Right kidney (tissue), 1 donor: ENCODE measurements at regions not wholly inside any gene's neighbourhood (a gene's known extent, or its start where the extent isn't known, plus 50 kb on each side); places are given as distances from the start of the nearest gene placed in this dataset.

Experiments
- DNase-seq: peaks from one replicate; pipeline ENCODE4 v3.0.0-alpha.2; 2016

GRCh38 chrX:4240541-4241194, 527.2 kb upstream of the PRKX start:
- no peak for DNase-seq

DNA sequence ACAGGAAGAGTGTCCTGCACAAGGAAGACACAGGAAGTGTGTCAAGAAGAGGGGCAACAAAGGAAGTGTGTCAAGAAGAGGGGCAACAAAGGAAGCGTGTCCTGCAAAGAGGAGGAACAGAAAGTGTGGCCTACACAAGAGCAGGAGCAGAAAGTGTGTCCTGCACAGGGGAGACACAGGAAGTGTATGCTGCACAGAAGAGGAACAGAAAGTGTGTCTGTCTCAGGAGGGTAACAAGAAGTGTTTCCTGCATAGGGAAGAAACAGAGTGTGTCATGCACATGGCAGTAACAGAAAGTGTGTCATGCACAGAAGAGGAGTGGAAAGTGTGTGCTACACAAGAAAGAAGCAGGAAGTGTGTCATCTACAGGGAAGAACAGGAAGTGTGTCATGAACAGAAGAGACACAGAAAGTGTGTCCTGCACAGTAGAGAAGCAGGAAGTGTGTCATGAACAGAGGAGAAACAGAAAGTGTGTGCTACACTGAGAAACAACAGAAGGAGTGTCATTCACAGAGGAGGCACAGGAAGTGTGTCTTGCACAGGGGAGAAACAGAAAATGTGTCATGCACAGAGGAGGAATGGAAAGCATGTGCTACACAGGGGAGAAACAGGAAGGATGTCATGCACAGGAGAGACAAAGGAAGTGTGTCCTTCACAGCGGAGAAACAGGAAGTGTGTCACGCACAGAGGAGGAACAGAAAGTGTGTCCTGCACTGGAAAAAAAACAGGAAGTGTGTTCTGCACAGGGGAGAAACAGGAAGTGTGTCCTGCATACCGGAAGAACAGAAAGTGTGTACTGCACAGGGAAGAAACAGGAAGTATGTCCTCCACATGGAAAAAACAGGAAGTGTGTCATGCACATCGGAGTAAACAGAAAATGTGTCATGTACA, 526.4 kb upstream of the PRKX start:
- no peak for DNase-seq

DNA sequence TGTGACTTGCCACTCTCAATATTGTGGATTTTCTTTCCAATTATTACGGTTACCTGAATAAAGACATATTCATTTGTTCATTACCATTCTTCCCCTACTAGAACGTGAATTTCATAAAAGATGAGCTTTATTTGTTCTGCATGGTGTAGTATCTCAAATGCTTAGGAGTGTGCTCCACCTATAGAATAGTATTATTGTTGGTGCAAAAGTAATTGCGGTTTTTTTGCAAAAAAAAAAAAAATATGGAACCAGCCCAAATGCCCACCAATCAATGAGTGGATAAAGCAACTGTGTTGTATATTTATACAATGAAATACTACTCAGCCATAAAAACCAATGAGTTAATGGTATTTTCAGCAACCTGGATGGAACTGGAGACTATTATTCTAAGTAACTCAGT, 525.5 kb upstream of the PRKX start:
- no peak for DNase-seq

- DNase-seq = no peak
Observed at GRCh38 chrX:4225086-4225485, 511.6 kb upstream of the PRKX start.

- no peak for DNase-seq
Observed at GRCh38 chrX:4206941-4207340, 493.5 kb upstream of the PRKX start.

DNA sequence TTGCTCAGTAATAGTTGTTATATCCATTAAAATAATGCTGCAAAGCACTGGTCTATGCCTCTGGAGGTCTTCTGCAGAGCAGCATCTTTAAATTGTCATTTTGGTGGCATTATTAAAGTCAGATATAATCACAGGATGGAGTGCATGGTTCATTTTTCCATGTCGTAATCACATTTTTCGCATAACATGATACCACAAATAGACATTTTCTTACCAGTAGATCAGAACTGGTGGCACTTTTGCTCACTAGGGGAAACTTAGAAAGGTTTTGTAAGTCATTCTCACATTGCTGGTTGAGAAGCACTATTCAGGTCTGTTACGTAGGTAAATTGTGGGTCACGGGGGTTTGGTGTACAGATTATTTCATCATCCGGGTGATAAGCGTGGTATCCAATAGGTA, 484.5 kb upstream of the PRKX start:
- no peak for DNase-seq

GRCh38 chrX:4193500-4194155, 480.2 kb upstream of the PRKX start:
- DNase-seq = no peak

GRCh38 chrX:4186331-4186730, 472.9 kb upstream of the PRKX start:
- no peak for DNase-seq

DNA sequence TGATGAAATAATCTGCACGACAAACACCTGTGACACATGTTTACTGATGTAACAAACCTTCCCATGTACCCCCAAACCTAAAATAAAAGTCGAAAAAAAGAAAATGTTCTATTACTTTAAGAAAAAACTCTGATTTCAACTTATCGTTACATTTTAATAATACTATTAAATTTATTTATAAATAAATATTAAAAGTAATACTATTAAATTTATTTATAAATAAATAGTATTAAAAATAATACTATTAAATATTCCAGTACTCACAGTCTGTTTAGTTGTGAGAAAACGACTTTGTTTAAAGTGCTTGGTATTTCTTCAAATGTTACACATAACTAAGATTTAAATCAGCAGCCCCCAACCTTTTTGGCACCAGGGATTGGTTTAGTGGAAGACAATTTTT, 471.6 kb upstream of the PRKX start:
- no peak for DNase-seq

DNA sequence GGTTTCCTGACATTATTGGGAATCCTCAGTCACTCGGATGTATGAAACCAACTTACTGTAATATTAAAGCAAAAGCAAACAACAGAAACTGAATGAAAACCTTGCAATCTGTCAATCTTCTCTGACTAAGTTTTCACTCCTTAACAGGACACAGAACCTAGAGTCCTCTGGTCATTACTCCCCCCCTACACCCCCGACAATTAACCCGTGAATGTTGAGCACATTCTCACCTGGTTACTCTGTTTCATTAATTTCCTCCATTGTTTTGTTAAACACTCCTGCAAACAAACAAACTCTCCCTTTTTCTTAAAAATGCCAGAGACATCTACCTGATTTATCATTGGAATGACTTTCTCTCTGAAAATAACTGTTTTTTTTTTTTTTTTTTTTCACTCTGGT, 469.0 kb upstream of the PRKX start:
- DNase-seq = no peak

DNA sequence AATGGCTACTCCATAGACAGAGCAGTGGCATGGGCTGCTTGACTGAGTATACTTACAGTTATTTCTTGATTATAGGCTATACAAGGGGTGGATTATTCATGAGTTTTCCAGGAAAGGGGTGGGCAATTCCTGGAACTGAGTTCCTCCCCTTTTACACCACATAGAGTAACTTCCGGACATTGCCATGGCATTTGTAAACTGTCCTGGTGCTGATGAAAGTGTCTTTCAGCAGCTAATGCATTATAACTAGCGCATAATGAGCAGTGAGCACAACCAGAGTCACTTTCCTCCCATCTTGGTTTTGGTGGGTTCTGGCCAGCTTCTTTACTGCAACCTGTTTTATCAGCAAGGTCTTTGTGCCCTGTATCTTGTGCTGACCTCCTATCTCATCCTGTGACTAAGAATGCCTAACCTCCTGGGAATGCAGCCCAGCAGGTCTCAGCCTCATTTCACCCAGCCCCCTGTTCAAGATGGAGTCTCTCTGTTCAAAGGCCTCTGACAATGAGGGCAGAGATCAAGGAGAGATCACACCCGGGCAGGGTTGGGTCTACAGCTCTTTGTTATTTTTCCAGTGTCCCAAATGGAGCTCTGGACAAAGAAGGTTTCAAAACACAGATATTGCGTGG, 468.4 kb upstream of the PRKX start:
- DNase-seq = no peak

DNA sequence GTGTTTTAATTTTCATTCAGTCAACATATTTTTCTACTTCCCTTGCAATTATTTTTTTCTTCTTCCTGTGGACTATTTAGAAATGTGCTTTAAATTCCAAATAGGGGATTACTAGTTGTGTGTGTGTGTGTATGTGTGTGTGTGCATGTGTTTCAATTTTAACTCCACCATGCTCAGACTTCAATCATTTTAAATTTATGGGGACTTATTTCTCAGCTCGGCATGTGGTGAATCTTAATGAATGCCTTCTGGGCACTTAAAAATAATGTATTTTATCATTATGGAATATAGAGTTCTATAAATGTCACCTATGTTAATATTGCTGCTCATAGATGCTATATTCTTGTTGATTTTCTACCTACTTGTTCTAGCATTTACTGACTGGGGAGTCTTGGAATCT, 465.6 kb upstream of the PRKX start:
- no peak for DNase-seq

GRCh38 chrX:4175221-4175620, 461.8 kb upstream of the PRKX start:
- DNase-seq = no peak

DNA sequence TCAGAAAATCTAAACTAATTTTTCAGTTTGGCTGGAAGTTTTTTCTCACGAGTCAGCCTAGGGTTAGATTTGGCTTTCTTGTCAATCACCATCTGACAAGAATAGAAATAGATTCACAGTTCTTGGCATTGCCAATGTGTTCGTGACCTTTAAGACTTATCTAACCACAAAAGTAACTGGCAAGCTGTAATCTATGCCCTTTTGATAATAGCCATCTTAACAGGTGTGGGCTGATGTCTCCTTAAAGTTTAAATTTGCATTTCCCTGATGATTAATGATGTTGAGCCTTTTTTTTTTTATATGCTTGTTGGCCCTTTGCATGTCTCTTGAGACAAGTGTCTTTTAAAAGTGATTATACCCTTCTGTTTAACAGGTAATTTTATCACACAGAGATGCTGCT, 460.3 kb upstream of the PRKX start:
- no peak for DNase-seq

GRCh38 chrX:4151798-4152197, 438.3 kb upstream of the PRKX start:
- DNase-seq = no peak

- no peak for DNase-seq
Observed at GRCh38 chrX:4150259-4150658, 436.8 kb upstream of the PRKX start.

DNA sequence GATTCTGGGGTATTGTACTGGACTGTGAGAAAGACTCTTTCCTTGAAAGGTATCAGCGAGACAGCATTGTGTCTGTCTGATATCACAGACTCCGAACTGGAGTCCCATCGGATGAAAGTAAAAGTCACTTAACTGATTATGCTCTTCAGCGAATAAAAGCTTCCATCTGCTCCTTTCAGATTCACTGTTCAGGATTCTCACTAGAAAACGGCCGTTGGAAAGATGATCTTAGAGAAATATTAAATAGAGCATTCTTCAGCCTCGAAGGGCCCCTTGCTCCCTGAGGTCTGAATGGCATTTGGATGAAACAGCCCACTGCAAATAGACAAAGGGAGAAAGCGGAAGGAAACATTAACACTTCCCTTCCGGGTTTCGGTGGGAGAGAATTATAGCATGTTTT, 416.2 kb upstream of the PRKX start:
- DNase-seq = no peak

GRCh38 chrX:4118666-4119530, 405.4 kb upstream of the PRKX start:
- no peak for DNase-seq

- DNase-seq = no peak
Observed at GRCh38 chrX:4110964-4111363, 397.5 kb upstream of the PRKX start.

GRCh38 chrX:4094926-4095325, 381.5 kb upstream of the PRKX start:
- DNase-seq = no peak

DNA sequence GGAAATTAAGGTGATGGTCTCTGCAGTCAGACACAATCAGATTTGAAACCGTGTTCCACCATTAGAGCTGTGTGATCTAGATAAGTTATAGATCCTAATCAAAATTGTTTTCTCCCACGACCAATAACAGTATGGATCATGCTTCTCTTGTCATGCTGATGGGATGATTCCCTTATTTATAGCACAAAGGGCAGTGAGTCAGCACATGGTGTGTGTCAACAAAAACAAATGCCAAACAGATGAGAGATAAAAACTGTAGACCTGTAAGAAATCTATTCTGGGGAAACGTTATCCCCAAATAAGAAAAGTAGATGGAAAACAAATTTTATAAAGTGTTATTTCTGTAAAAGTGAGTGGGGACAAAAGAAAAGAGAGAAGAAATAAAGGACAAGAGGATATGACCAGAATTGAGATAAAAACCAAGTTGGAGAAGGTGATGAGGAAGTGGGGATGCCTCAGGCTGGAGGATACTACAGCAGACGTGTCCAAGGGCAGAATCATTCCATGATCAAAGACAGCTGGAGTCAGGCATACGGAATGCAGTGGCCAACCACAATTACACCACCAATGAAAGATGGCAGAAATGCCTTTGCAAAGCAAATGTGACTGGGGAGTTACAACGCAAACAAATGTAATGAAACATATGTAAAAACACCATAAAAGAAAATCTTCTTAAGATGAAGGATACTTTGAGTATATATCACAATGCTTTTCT, 377.8 kb upstream of the PRKX start:
- DNase-seq = no peak
